ENCODE measurements at regions not wholly inside any gene's neighbourhood (a gene's known extent, or its start where the extent isn't known, plus 50 kb on each side); places are given as distances from the start of the nearest gene placed in this dataset.

- Histone ChIP-seq H3K27ac (no peak overlapping the region), H3K4me1 (replicated peaks in 1 of 2) (no peaks in the 10 kb centered on the region), H3K27me3 (no peaks in the 10 kb centered on the region), H3K4me3 (no peak overlapping the region), H3K36me3 (replicated peaks in 1 of 2) (no peaks in the 10 kb centered on the region), H3K9me3 (replicated peaks in 1 of 3) (no peaks in the 10 kb centered on the region)
- TF ChIP-seq POLR2A (IDR thresholded peaks at IDR 0.05) (no peak), CTCF (IDR thresholded peaks at IDR 0.05) (no peak)
- intact Hi-C loops (cut with DNase I), result no loop called here
- WGBS, 4 donors, result 95 to 97% (median 97%) methylated on average over 1 of the region's 1 CpG
- DNase-seq, result no peak
These were observed 218.0 kb upstream of the TRIB2 start for GRCh38 chr2:12498704-12499103.

GRCh38 chr2:12500899-12501298, 215.8 kb upstream of the TRIB2 start:
- Histone ChIP-seq H3K4me1 (replicated peaks in 1 of 2) (no peaks in the 10 kb centered on the region), H3K36me3 (replicated peaks in 1 of 2) (no peaks in the 10 kb centered on the region), H3K9me3 (replicated peaks in 1 of 3) (no peaks in the 10 kb centered on the region), H3K27ac (no peak overlapping the region), H3K27me3 (no peaks in the 10 kb centered on the region), H3K4me3 (no peak overlapping the region)
- DNase-seq, result no peak
- WGBS, 4 donors, result 73 to 91% (median 80%) methylated on average over 1 of the region's 1 CpG
- intact Hi-C loops (cut with DNase I), result no loop called here
- TF ChIP-seq CTCF (IDR thresholded peaks at IDR 0.05) (no peak), POLR2A (IDR thresholded peaks at IDR 0.05) (no peak)

GRCh38 chr2:12501469-12502158, 215.1 kb upstream of the TRIB2 start:
- Histone ChIP-seq H3K4me1 (replicated peaks in 1 of 2) (no peaks in the 10 kb centered on the region), H3K9me3 (replicated peaks in 1 of 3) (no peaks in the 10 kb centered on the region), H3K4me3 (no peak overlapping the region), H3K27ac (no peak overlapping the region), H3K27me3 (no peaks in the 10 kb centered on the region), H3K36me3 (replicated peaks in 1 of 2) (no peaks in the 10 kb centered on the region)
- WGBS, 4 donors, result 47 to 66% (median 54%) methylated on average over 4 of the region's 4 CpGs
- TF ChIP-seq CTCF (IDR thresholded peaks at IDR 0.05), result no peak
- TF ChIP-seq POLR2A (IDR thresholded peaks at IDR 0.05), result no peak
- intact Hi-C loops (cut with DNase I), result no loop called here
- DNase-seq, result peak in 5 of 7 donors; percentile 21 to 60 (median 38)

- DNase-seq, result no peak
- H3K27ac ChIP-seq, result no peak overlapping the region
- intact Hi-C loops (cut with DNase I), result no loop called here
- no peaks in the 10 kb centered on the region for H3K27me3 ChIP-seq
- H3K4me1 ChIP-seq (replicated peaks in 1 of 2), result peaks cover 0 to 7% of the 10 kb centered on the region in 2 donors
- 74 to 94% (median 79%) methylated on average over 6 of the region's 6 CpGs for WGBS, 4 donors
- TF ChIP-seq POLR2A (IDR thresholded peaks at IDR 0.05) (no peak), CTCF (IDR thresholded peaks at IDR 0.05) (no peak)
- H3K36me3 ChIP-seq (replicated peaks in 1 of 2), result no peaks in the 10 kb centered on the region
- H3K4me3 ChIP-seq, result no peak overlapping the region
- no peaks in the 10 kb centered on the region for H3K9me3 ChIP-seq (replicated peaks in 1 of 3)
These were observed 214.0 kb upstream of the TRIB2 start for GRCh38 chr2:12502759-12503158.
